ENCODE measurements at regions not wholly inside any gene's neighbourhood (a gene's known extent, or its start where the extent isn't known, plus 50 kb on each side); places are given as distances from the start of the nearest gene placed in this dataset.

DNA sequence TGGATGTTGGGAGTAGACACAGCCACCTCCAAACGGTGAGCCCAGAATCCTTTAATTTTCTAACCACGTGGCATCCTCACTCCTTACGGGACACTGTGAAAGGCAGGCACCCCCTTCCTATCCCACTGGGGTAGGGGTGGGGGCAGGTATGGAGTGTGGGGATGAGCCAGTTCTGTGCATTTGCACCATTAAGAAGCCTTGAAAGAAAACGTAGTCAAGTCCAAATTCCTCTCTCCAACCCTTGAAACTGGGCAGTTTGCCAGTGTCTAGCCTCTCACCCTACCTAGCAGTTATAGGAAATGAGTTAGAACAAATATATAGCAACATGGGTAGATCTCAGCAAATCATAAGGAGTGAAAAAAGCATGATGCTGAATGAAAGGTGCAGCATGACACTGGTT lies 92.4 kb upstream of the LEP start:
- no peaks in the 10 kb centered on the region for H3K36me3 ChIP-seq (replicated peaks in 1 of 2; ENCODE audit: control insufficient read depth in 1 of 2, insufficient read depth in 2 of 2, low read length in 2 of 2)
- H3K4me1 Mint-ChIP-seq, result peaks cover 47% of the 10 kb centered on the region
- H4K20me1 ChIP-seq (ENCODE audit: insufficient read depth, low read length), result no peaks in the 10 kb centered on the region
- no peaks in the 10 kb centered on the region for H3K36me3 Mint-ChIP-seq
- no peak overlapping the region for H3K4me3 ChIP-seq (replicated peaks in 1 of 3; ENCODE audit: low read depth in 2 of 3, low read length in 3 of 3)
- DNase-seq, result no peak
- no peak overlapping the region for H3K4me2 ChIP-seq (replicated peaks; ENCODE audit: extremely low read depth, low read length, poor library complexity, severe bottlenecking)
- H3K27me3 Mint-ChIP-seq (ENCODE audit: low read depth in 3 of 3), result peaks cover 9 to 21% (median 19%) of the 10 kb centered on the region in 3 donors
- intact Hi-C loops (cut with micrococcal nuclease), result no loop called here
- no peak overlapping the region for H3K9ac ChIP-seq (ENCODE audit: insufficient read depth, low read length, poor library complexity, severe bottlenecking)
- H3K9me3 Mint-ChIP-seq, result peaks cover 0 to 4% (median 3%) of the 10 kb centered on the region in 7 donors
- H2AFZ ChIP-seq (ENCODE audit: insufficient read depth, low read depth, low read length, poor library complexity, severe bottlenecking), result no peak overlapping the region
- no CpG with 5 or more reads among the region's 4 CpGs for WGBS (ENCODE audit: insufficient coverage)
- H3K9me3 ChIP-seq (replicated peaks in 1 of 2; ENCODE audit: control insufficient read depth in 1 of 2, insufficient read depth in 1 of 2, low read length in 2 of 2), result peaks cover 0 to 2% of the 10 kb centered on the region in 2 donors
- no peak overlapping the region for H3K4me3 Mint-ChIP-seq
- H3K27me3 ChIP-seq (ENCODE audit: control insufficient read depth in 2 of 2, insufficient read depth in 2 of 2, low read length in 2 of 2), result peaks cover 0 to 6% of the 10 kb centered on the region in 2 donors
- H3K27ac ChIP-seq (ENCODE audit: low read depth in 1 of 2, low read length in 2 of 2), result no peak overlapping the region
- TF ChIP-seq, protein P1, sequence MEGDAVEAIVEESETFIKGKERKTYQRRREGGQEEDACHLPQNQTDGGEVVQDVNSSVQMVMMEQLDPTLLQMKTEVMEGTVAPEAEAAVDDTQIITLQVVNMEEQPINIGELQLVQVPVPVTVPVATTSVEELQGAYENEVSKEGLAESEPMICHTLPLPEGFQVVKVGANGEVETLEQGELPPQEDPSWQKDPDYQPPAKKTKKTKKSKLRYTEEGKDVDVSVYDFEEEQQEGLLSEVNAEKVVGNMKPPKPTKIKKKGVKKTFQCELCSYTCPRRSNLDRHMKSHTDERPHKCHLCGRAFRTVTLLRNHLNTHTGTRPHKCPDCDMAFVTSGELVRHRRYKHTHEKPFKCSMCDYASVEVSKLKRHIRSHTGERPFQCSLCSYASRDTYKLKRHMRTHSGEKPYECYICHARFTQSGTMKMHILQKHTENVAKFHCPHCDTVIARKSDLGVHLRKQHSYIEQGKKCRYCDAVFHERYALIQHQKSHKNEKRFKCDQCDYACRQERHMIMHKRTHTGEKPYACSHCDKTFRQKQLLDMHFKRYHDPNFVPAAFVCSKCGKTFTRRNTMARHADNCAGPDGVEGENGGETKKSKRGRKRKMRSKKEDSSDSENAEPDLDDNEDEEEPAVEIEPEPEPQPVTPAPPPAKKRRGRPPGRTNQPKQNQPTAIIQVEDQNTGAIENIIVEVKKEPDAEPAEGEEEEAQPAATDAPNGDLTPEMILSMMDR (IDR thresholded peaks at IDR 0.05), result no peak
- H3K79me2 ChIP-seq (ENCODE audit: insufficient read depth, low read length), result no peaks in the 10 kb centered on the region
- peaks cover 50 to 51% of the 10 kb centered on the region in 2 donors for H3K4me1 ChIP-seq (ENCODE audit: control insufficient read depth in 1 of 2, insufficient read depth in 2 of 2, low read length in 2 of 2)
- no peak overlapping the region for H3K27ac Mint-ChIP-seq

DNA sequence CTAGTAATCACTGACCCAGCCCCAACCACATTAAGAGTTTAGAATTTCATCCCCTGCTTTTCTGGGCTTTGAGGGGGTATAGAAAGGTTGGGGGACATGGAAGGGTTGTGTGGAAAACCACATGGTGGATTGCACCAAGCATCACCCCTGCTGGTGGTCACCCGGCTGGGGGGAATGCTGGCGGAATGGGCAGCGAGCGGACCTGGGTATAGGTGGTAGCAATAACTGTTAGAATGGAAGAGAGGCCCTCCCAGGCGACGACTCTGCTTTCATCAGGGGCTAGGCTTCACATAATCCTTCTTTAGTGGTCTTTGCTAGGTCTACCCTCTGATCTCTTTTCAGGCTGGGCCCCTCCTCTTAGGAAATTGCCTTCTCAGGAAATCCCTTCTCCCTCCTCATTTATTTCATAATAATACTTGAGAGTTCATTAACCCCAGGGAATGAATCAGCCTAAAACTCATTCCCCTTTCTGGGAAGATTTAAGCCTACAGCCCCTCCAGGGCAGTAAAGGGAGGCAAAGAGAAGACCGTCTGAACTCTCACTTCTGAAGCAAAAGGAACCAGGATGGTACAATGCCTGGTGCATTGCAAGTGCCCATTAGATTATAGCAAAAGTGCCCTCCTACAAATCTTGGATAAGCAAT lies 90.7 kb upstream of the LEP start:
- intact Hi-C loops (cut with micrococcal nuclease), result loop anchor here in 1 of 2 donors (2.0 kb wide), 1 partner anchor 32 kb away; no protein-coding TSS in a partner anchor
- no peak overlapping the region for H3K9ac ChIP-seq (ENCODE audit: insufficient read depth, low read length, poor library complexity, severe bottlenecking)
- H3K9me3 Mint-ChIP-seq, result peaks cover 0 to 2% (median 0%) of the 10 kb centered on the region in 7 donors
- no peak overlapping the region for H2AFZ ChIP-seq (ENCODE audit: insufficient read depth, low read depth, low read length, poor library complexity, severe bottlenecking)
- H3K27ac Mint-ChIP-seq, result peak overlapping the region; percentile 26 to 80 (median 43)
- H3K27me3 Mint-ChIP-seq (ENCODE audit: low read depth in 3 of 3), result peaks cover 9 to 16% (median 11%) of the 10 kb centered on the region in 3 donors
- TF ChIP-seq, protein P1 (IDR thresholded peaks at IDR 0.05), result no peak
- H3K27me3 ChIP-seq (ENCODE audit: control insufficient read depth in 2 of 2, insufficient read depth in 2 of 2, low read length in 2 of 2), result peaks cover 0 to under 1% of the 10 kb centered on the region in 2 donors
- H3K36me3 ChIP-seq (replicated peaks in 1 of 2; ENCODE audit: control insufficient read depth in 1 of 2, insufficient read depth in 2 of 2, low read length in 2 of 2), result no peaks in the 10 kb centered on the region
- H3K4me1 ChIP-seq (ENCODE audit: control insufficient read depth in 1 of 2, insufficient read depth in 2 of 2, low read length in 2 of 2), result peaks cover 67 to 68% of the 10 kb centered on the region in 2 donors
- peaks cover 64% of the 10 kb centered on the region for H3K4me1 Mint-ChIP-seq
- no peaks in the 10 kb centered on the region for H4K20me1 ChIP-seq (ENCODE audit: insufficient read depth, low read length)
- peak in 2 of 3 donors; percentile 17 to 28 for DNase-seq
- peak overlapping the region in 1 of 3 experiments; percentile 39 for H3K4me3 ChIP-seq (replicated peaks in 1 of 3; ENCODE audit: low read depth in 2 of 3, low read length in 3 of 3)
- no peaks in the 10 kb centered on the region for H3K9me3 ChIP-seq (replicated peaks in 1 of 2; ENCODE audit: control insufficient read depth in 1 of 2, insufficient read depth in 1 of 2, low read length in 2 of 2)
- no CpG with 5 or more reads among the region's 7 CpGs for WGBS (ENCODE audit: insufficient coverage)
- peak overlapping the region; percentile 10 to 73 for H3K27ac ChIP-seq (ENCODE audit: low read depth in 1 of 2, low read length in 2 of 2)
- peak overlapping the region; percentile 49 for H3K4me2 ChIP-seq (replicated peaks; ENCODE audit: extremely low read depth, low read length, poor library complexity, severe bottlenecking)
- peak overlapping the region in 1 of 2 donors; percentile 42 for H3K4me3 Mint-ChIP-seq
- no peaks in the 10 kb centered on the region for H3K36me3 Mint-ChIP-seq
- H3K79me2 ChIP-seq (ENCODE audit: insufficient read depth, low read length), result no peaks in the 10 kb centered on the region

All from CD14-positive monocyte (primary cell).